HepG2 (cell line): ENCODE measurements at regions not wholly inside any gene's neighbourhood (a gene's known extent, or its start where the extent isn't known, plus 50 kb on each side); places are given as distances from the start of the nearest gene placed in this dataset.

ENCODE experiments used
- ATAC-seq: fragments of 200-7000 bp; cut with Tn5 transposase; 3 replicates; pipeline ENCODE4 v1.9.1; 2020; ENCODE audit warnings: mild to moderate bottlenecking, moderate library complexity
- BruUV-seq: library from RNA; stranded (reverse); fragments of 400-500 nt; replicated peaks from 2 replicates; lab custom pipeline; 2021; lab: Mats Ljungman, UMichigan
- CTCF ChIA-PET: fragments of 300-600 bp; formaldehyde crosslinking; extraction: SDS; loops from one replicate; lab custom pipeline; 2021; ENCODE audit warnings: low total read pairs, inconsistent platforms, low intra/inter-chr PET ratio; lab: Yijun Ruan, JAX
- POLR2A ChIA-PET: fragments of 350-600 bp; sonication (Branson Sonifier 250); formaldehyde crosslinking; loops from one replicate; lab custom pipeline; 2020; ENCODE audit warnings: antibody characterized with exemption, inconsistent platforms; lab: Yijun Ruan, JAX
- DNase-seq: peaks from one replicate; pipeline ENCODE4 v3.0.0-alpha.2; 2015; ENCODE audit warnings: low spot score
- FAIRE-seq: peaks from 3 replicates; lab custom pipeline; 2011; peaks lifted over from hg19 to GRCh38; lab: Jason Lieb, UNC
- H2AFZ ChIP-seq: one replicate; pipeline ENCODE4 v1.6.1; 2011; ENCODE audit warnings: low read length, inconsistent platforms
- H3K27ac ChIP-seq: fragments of 300-600 bp; 3 replicates; pipeline ENCODE4 v1.8.0; 2011; ENCODE audit warnings: mixed run types, mild to moderate bottlenecking, mixed read lengths, low read length, inconsistent platforms; ENCODE audit not compliant: insufficient read depth; ENCODE audit errors: extremely low read length
- H3K27me3 ChIP-seq, 2 experiments: fragments of 200-600 bp in 1 of 2; 2 replicates in 1 of 2; 3 replicates in 1 of 2; pipeline versions ENCODE4 v1.6.0 to v1.8.0; 2011; ENCODE audit warnings: low read length in 2 of 2, mild to moderate bottlenecking in 2 of 2, moderate library complexity in 2 of 2, inconsistent platforms in 1 of 2; ENCODE audit not compliant: insufficient read depth in 2 of 2, control insufficient read depth in 1 of 2
- H3K36me3 ChIP-seq, 2 experiments: fragments of 200-600 bp in 1 of 2; replicated peaks in 1 of 2; 2 replicates in 1 of 2; 3 replicates in 1 of 2; pipeline versions ENCODE4 v1.5.1 to v1.8.0; 2011; ENCODE audit warnings: low read length in 2 of 2, inconsistent platforms in 1 of 2; ENCODE audit not compliant: insufficient read depth in 2 of 2, control insufficient read depth in 1 of 2
- H3K4me1 ChIP-seq: 2 replicates; pipeline ENCODE4 v1.5.1; 2012; ENCODE audit warnings: low read length, inconsistent platforms; ENCODE audit not compliant: insufficient read depth
- H3K4me2 ChIP-seq: 2 replicates; pipeline ENCODE4 v1.6.0; 2011; ENCODE audit warnings: low read depth, low read length, inconsistent platforms
- H3K4me3 ChIP-seq, 3 experiments: fragments of 200-600 bp in 1 of 3; sonication (generic), shearing (Covaris generic) in 1 of 3; replicated peaks in 1 of 3; 2 replicates each; pipeline ENCODE4 v1.5.1; 2011 to 2016; ENCODE audit warnings: low read length in 3 of 3, inconsistent platforms in 2 of 3, low read depth in 2 of 3, mild to moderate bottlenecking in 2 of 3, control low read depth in 1 of 3, mixed read lengths in 1 of 3; ENCODE audit not compliant: insufficient read depth in 1 of 3
- H3K79me2 ChIP-seq: one replicate; pipeline ENCODE4 v1.6.1; 2011; ENCODE audit warnings: low read length, inconsistent platforms; ENCODE audit not compliant: insufficient read depth
- H3K9ac ChIP-seq: 2 replicates; pipeline ENCODE4 v1.6.0; 2011; ENCODE audit warnings: mild to moderate bottlenecking, low read depth, low read length, inconsistent platforms; ENCODE audit not compliant: insufficient read depth
- H3K9me3 ChIP-seq: 2 replicates; pipeline ENCODE4 v1.5.1; 2012; ENCODE audit warnings: mild to moderate bottlenecking, low read length
- H4K20me1 ChIP-seq: 2 replicates; pipeline ENCODE4 v1.6.0; 2011; ENCODE audit warnings: inconsistent platforms, mild to moderate bottlenecking, low read length, moderate library complexity; ENCODE audit not compliant: insufficient read depth
- AKAP8 ChIP-seq: sonication (generic); formaldehyde crosslinking; IDR thresholded peaks from 2 replicates; pipeline ENCODE4 v1.5.1; 2020; ENCODE audit warnings: mild to moderate bottlenecking, missing genetic modification reagents
- EEA1 ChIP-seq: sonication (generic); formaldehyde crosslinking; IDR thresholded peaks from 2 replicates; pipeline ENCODE4 v1.5.1; 2020; ENCODE audit warnings: mild to moderate bottlenecking, missing genetic modification reagents, borderline replicate concordance
- ELF1 ChIP-seq: sonication (generic); formaldehyde crosslinking; IDR thresholded peaks from 2 replicates; pipeline ENCODE4 v1.4.0; 2020; ENCODE audit warnings: missing genetic modification reagents
- PHF8 ChIP-seq: sonication (generic); formaldehyde crosslinking; IDR thresholded peaks from 2 replicates; pipeline ENCODE4 v1.5.0; 2020; ENCODE audit warnings: missing genetic modification reagents
- ZFP62 ChIP-seq: sonication (generic); formaldehyde crosslinking; IDR thresholded peaks from 2 replicates; pipeline ENCODE4 v1.4.0; 2020; ENCODE audit warnings: missing genetic modification reagents
- ZNF572 ChIP-seq: sonication (generic); formaldehyde crosslinking; IDR thresholded peaks from 2 replicates; pipeline ENCODE4 v1.5.1; 2020; ENCODE audit warnings: mild to moderate bottlenecking, missing genetic modification reagents
- ZNF841 ChIP-seq: sonication (generic); formaldehyde crosslinking; IDR thresholded peaks from 2 replicates; pipeline ENCODE4 v1.8.1; 2023; ENCODE audit warnings: missing genetic modification reagents, borderline replicate concordance
- ZSCAN22 ChIP-seq: sonication (generic); formaldehyde crosslinking; IDR thresholded peaks from 2 replicates; pipeline ENCODE4 v1.4.0; 2020; ENCODE audit warnings: mild to moderate bottlenecking, missing genetic modification reagents
- WGBS: methylation state at CpG from one replicate; pipeline ENCODE4 v1.1.6; 2017; ENCODE audit warnings: low lambda C conversion rate; 5-methylcytosine and 5-hydroxymethylcytosine counted together
- in situ Hi-C: cut with HindIII; loops from 2 replicates; pipeline ENCODE4 v1.10.0; 2017; ENCODE audit warnings: low pct_unique_long_range_greater_than_20kb; ENCODE audit not compliant: extremely low pct_ligation_motif_present
- intact Hi-C: fragments of 100-400 bp; cut with micrococcal nuclease; formaldehyde crosslinking; loops from one replicate; pipeline ENCODE4 v1.10.0; 2022; ENCODE audit not compliant: unreplicated experiment
- TF ChIP-seq, protein P1 (sequence below): sonication (generic); formaldehyde crosslinking; IDR thresholded peaks from 2 replicates; pipeline ENCODE4 v1.4.0; 2020; ENCODE audit warnings: mild to moderate bottlenecking, low read depth, missing genetic modification reagents
- TF ChIP-seq, protein P2 (sequence below): sonication (generic); formaldehyde crosslinking; IDR thresholded peaks from 2 replicates; pipeline ENCODE4 v1.4.0; 2020; ENCODE audit warnings: missing genetic modification reagents
- TF ChIP-seq, protein P3 (sequence below): sonication (generic); formaldehyde crosslinking; IDR thresholded peaks from 2 replicates; pipeline ENCODE4 v1.9.0; 2022; ENCODE audit warnings: missing genetic modification reagents, mild to moderate bottlenecking, borderline replicate concordance
- TF ChIP-seq, protein P4 (sequence below): sonication (generic); formaldehyde crosslinking; IDR thresholded peaks from 2 replicates; pipeline ENCODE4 v1.5.0; 2020; ENCODE audit warnings: missing genetic modification reagents

DNA sequence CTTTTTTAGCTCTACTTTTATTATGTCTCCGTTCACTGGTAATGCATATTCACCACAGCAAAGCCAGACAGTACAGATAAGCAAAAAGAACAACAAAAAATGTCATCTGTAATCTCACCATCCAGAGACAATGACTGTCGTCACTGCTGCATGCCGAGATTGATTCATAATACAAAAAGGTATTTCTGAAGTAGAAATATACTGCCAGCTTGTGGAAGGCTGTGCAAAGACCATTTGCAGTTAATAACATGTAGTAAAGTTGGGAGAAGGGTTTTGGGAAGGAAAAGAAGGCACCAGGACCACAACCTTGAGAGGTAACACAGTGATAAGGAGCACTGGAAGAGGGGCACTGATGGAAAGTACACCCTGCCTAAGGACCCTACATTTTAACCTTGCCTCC, 223.0 kb upstream of the ZIC3 start:
- no peak overlapping the region for H2AFZ ChIP-seq
- no peak for TF ChIP-seq PHF8 (CRISPR knock-in tag)
- TF ChIP-seq ZSCAN22, result no peak
- TF ChIP-seq AKAP8 (CRISPR knock-in tag), result no peak
- TF ChIP-seq EEA1 (CRISPR knock-in tag), result no peak
- TF ChIP-seq, protein P1, sequence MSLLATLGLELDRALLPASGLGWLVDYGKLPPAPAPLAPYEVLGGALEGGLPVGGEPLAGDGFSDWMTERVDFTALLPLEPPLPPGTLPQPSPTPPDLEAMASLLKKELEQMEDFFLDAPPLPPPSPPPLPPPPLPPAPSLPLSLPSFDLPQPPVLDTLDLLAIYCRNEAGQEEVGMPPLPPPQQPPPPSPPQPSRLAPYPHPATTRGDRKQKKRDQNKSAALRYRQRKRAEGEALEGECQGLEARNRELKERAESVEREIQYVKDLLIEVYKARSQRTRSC (CRISPR knock-in tag), result no peak
- TF ChIP-seq, protein P2, sequence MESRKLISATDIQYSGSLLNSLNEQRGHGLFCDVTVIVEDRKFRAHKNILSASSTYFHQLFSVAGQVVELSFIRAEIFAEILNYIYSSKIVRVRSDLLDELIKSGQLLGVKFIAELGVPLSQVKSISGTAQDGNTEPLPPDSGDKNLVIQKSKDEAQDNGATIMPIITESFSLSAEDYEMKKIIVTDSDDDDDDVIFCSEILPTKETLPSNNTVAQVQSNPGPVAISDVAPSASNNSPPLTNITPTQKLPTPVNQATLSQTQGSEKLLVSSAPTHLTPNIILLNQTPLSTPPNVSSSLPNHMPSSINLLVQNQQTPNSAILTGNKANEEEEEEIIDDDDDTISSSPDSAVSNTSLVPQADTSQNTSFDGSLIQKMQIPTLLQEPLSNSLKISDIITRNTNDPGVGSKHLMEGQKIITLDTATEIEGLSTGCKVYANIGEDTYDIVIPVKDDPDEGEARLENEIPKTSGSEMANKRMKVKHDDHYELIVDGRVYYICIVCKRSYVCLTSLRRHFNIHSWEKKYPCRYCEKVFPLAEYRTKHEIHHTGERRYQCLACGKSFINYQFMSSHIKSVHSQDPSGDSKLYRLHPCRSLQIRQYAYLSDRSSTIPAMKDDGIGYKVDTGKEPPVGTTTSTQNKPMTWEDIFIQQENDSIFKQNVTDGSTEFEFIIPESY (CRISPR knock-in tag), result no peak
- TF ChIP-seq, protein P3, sequence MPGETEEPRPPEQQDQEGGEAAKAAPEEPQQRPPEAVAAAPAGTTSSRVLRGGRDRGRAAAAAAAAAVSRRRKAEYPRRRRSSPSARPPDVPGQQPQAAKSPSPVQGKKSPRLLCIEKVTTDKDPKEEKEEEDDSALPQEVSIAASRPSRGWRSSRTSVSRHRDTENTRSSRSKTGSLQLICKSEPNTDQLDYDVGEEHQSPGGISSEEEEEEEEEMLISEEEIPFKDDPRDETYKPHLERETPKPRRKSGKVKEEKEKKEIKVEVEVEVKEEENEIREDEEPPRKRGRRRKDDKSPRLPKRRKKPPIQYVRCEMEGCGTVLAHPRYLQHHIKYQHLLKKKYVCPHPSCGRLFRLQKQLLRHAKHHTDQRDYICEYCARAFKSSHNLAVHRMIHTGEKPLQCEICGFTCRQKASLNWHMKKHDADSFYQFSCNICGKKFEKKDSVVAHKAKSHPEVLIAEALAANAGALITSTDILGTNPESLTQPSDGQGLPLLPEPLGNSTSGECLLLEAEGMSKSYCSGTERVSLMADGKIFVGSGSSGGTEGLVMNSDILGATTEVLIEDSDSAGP (CRISPR knock-in tag), result no peak
- TF ChIP-seq, protein P4, sequence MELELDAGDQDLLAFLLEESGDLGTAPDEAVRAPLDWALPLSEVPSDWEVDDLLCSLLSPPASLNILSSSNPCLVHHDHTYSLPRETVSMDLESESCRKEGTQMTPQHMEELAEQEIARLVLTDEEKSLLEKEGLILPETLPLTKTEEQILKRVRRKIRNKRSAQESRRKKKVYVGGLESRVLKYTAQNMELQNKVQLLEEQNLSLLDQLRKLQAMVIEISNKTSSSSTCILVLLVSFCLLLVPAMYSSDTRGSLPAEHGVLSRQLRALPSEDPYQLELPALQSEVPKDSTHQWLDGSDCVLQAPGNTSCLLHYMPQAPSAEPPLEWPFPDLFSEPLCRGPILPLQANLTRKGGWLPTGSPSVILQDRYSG, result no peak
- no peak for TF ChIP-seq ZNF841 (CRISPR knock-in tag)
- no peak for TF ChIP-seq ELF1 (CRISPR knock-in tag)
- TF ChIP-seq ZFP62 (CRISPR knock-in tag), result no peak
- no peak for TF ChIP-seq ZNF572 (CRISPR knock-in tag)
- TF ChIP-seq, all 625 proteins: peak for 0
- intact Hi-C loops, result no loop called here
- 2% methylated on average over 3 of the region's 3 CpGs for WGBS
- DNase-seq (no peak), ATAC-seq (no peak), FAIRE-seq (no peak)
- BruUV-seq, result no TSS peak
- ChIA-PET POLR2A (no interaction called here), CTCF (no interaction called here)
- Histone ChIP-seq H3K27ac (no peak overlapping the region), H3K79me2 (no peaks in the 10 kb centered on the region), H3K27me3 (no peaks in the 10 kb centered on the region), H4K20me1 (no peaks in the 10 kb centered on the region), H3K4me3 (no peak overlapping the region), H3K4me2 (no peak overlapping the region), H3K9ac (no peak overlapping the region), H3K36me3 (no peaks in the 10 kb centered on the region), H3K9me3 (no peaks in the 10 kb centered on the region), H3K4me1 (no peaks in the 10 kb centered on the region)
- in situ Hi-C loops, result no loop called here
